H1 (cell line): ENCODE measurements at regions not wholly inside any gene's neighbourhood (a gene's known extent, or its start where the extent isn't known, plus 50 kb on each side); places are given as distances from the start of the nearest gene placed in this dataset.
A peak's percentile ranks its signal among the peaks of the same experiment; 100 is the strongest.

ENCODE experiments used
- CTCF ChIA-PET: fragments of 300-600 bp; sonication (Branson Sonifier 250); formaldehyde crosslinking; loops from one replicate; lab custom pipeline; 2021; ENCODE audit not compliant: partially characterized antibody; lab: Charles Lee
- POLR2A ChIA-PET: fragments of 300-600 bp; sonication (Branson Sonifier 250); formaldehyde crosslinking; loops from one replicate; lab custom pipeline; 2021; ENCODE audit warnings: inconsistent platforms; ENCODE audit not compliant: partially characterized antibody; lab: Charles Lee
- DNase-seq, 2 experiments: peaks; one replicate each; pipeline versions ENCODE4 v3.0.0 to v3.0.0-alpha.2; 2010 to 2022; ENCODE audit warnings: low spot score in 2 of 2, low read depth in 1 of 2, mixed read lengths in 1 of 2
- FAIRE-seq: peaks from 2 replicates; lab custom pipeline; 2011; peaks lifted over from hg19 to GRCh38; lab: Jason Lieb, UNC
- H2AFZ ChIP-seq: 2 replicates; pipeline ENCODE4 v1.8.1; 2012; ENCODE audit warnings: low read length, inconsistent platforms
- H2AK5ac ChIP-seq: 2 replicates; pipeline ENCODE4 v1.6.1; 2013; ENCODE audit warnings: low read depth, low read length
- H2BK120ac ChIP-seq: replicated peaks from 2 replicates; pipeline ENCODE3; 2013; ENCODE audit warnings: low read depth, low read length, inconsistent platforms
- H2BK12ac ChIP-seq: 2 replicates; pipeline ENCODE4 v1.6.1; 2013; ENCODE audit warnings: low read depth, low read length
- H2BK15ac ChIP-seq: 2 replicates; pipeline ENCODE4 v1.6.1; 2013; ENCODE audit warnings: low read length
- H2BK20ac ChIP-seq: 2 replicates; pipeline ENCODE4 v1.6.1; 2013; ENCODE audit warnings: low read length
- H2BK5ac ChIP-seq: 2 replicates; pipeline ENCODE4 v1.6.1; 2013; ENCODE audit warnings: low read depth, low read length
- H3K14ac ChIP-seq: 2 replicates; pipeline ENCODE4 v1.6.1; 2013; ENCODE audit warnings: inconsistent platforms; ENCODE audit not compliant: insufficient read length
- H3K18ac ChIP-seq: 2 replicates; pipeline ENCODE4 v1.6.1; 2013; ENCODE audit warnings: low read length; ENCODE audit errors: extremely low read depth
- H3K23ac ChIP-seq: 2 replicates; pipeline ENCODE4 v1.6.1; 2013; ENCODE audit warnings: inconsistent platforms; ENCODE audit not compliant: insufficient read length
- H3K23me2 ChIP-seq: 2 replicates; pipeline ENCODE4 v1.6.1; 2013; ENCODE audit warnings: low read depth, low read length
- H3K27ac ChIP-seq: 2 replicates; pipeline ENCODE4 v1.6.1; 2011; ENCODE audit warnings: low read depth, low read length, inconsistent platforms
- H3K27me3 ChIP-seq, 4 experiments: replicated peaks in 1 of 4; 1 replicate in 1 of 4; 2 replicates in 3 of 4; pipeline versions ENCODE4 v1.6.1 to v1.8.1; 2011 to 2013; ENCODE audit warnings: low read length in 3 of 4, mild to moderate bottlenecking in 3 of 4, inconsistent platforms in 2 of 4, mixed read lengths in 2 of 4, moderate library complexity in 1 of 4; ENCODE audit not compliant: control insufficient read depth in 3 of 4, insufficient read depth in 3 of 4; ENCODE audit errors: extremely low read depth in 1 of 4
- H3K36me3 ChIP-seq, 4 experiments: 2 replicates each; pipeline versions ENCODE4 v1.6.1 to v1.8.1; 2011 to 2013; ENCODE audit warnings: mild to moderate bottlenecking in 4 of 4, low read length in 3 of 4, moderate library complexity in 2 of 4, control low read depth in 1 of 4, inconsistent platforms in 1 of 4; ENCODE audit not compliant: insufficient read depth in 4 of 4, control insufficient read depth in 2 of 4
- H3K4ac ChIP-seq: replicated peaks from 2 replicates; pipeline ENCODE3; 2013; ENCODE audit warnings: low read length, low read depth, mixed read lengths, inconsistent platforms; ENCODE audit not compliant: insufficient read length
- H3K4me1 ChIP-seq, 4 experiments: replicated peaks in 1 of 4; 1 replicate in 1 of 4; 2 replicates in 3 of 4; pipeline versions ENCODE4 v1.6.1 to v1.8.1; 2011 to 2013; ENCODE audit warnings: low read length in 3 of 4, inconsistent platforms in 2 of 4, mixed read lengths in 1 of 4; ENCODE audit not compliant: insufficient read depth in 4 of 4, control insufficient read depth in 3 of 4
- H3K4me2 ChIP-seq, 2 experiments: 2 replicates each; pipeline versions ENCODE4 v1.6.1 to v1.8.1; 2011 to 2013; ENCODE audit warnings: low read depth in 2 of 2, low read length in 2 of 2, control low read depth in 1 of 2, inconsistent platforms in 1 of 2, mild to moderate bottlenecking in 1 of 2; ENCODE audit not compliant: insufficient read depth in 1 of 2
- H3K4me3 ChIP-seq, 4 experiments: fragments of 200-600, 300-600 bp in 1 of 4; sonication (generic), shearing (Covaris generic), sonication (Bioruptor Twin) in 1 of 4; 2 replicates each; pipeline versions ENCODE4 v1.5.1 to v1.8.1; 2011 to 2016; ENCODE audit warnings: low read length in 4 of 4, low read depth in 3 of 4, control low read depth in 2 of 4, inconsistent platforms in 2 of 4, mild to moderate bottlenecking in 2 of 4, mixed read lengths in 1 of 4, moderate library complexity in 1 of 4; ENCODE audit not compliant: insufficient read depth in 2 of 4; ENCODE audit errors: extremely low read depth in 1 of 4
- H3K56ac ChIP-seq: replicated peaks from 2 replicates; pipeline ENCODE3; 2013; ENCODE audit warnings: low read depth, mild to moderate bottlenecking, mixed read lengths, low read length, inconsistent platforms; ENCODE audit not compliant: insufficient read length
- H3K79me1 ChIP-seq: 2 replicates; pipeline ENCODE4 v1.6.1; 2013; ENCODE audit warnings: low read depth, low read length, control low read depth
- H3K79me2 ChIP-seq, 2 experiments: 2 replicates each; pipeline versions ENCODE4 v1.6.1 to v1.8.1; 2012 to 2013; ENCODE audit warnings: low read length in 2 of 2, mild to moderate bottlenecking in 2 of 2, inconsistent platforms in 1 of 2; ENCODE audit not compliant: insufficient read depth in 2 of 2, control insufficient read depth in 1 of 2
- H3K9ac ChIP-seq, 4 experiments: replicated peaks in 1 of 4; 1 replicate in 1 of 4; 2 replicates in 3 of 4; pipeline versions ENCODE4 v1.6.1 to v1.8.1; 2011 to 2013; ENCODE audit warnings: low read depth in 3 of 4, low read length in 3 of 4, control low read depth in 2 of 4, mild to moderate bottlenecking in 2 of 4, moderate library complexity in 2 of 4, inconsistent platforms in 1 of 4; ENCODE audit errors: extremely low read depth in 1 of 4
- H3K9me3 ChIP-seq, 2 experiments: 2 replicates each; pipeline versions ENCODE4 v1.6.1 to v1.8.1; 2012 to 2013; ENCODE audit warnings: mild to moderate bottlenecking in 2 of 2, moderate library complexity in 2 of 2, control low read depth in 1 of 2, inconsistent platforms in 1 of 2, low read depth in 1 of 2, low read length in 1 of 2, mixed read lengths in 1 of 2; ENCODE audit not compliant: insufficient read depth in 2 of 2
- H4K20me1 ChIP-seq, 2 experiments: replicated peaks in 1 of 2; 2 replicates each; pipeline versions ENCODE3 to v1.8.1; 2011 to 2013; ENCODE audit warnings: inconsistent platforms in 2 of 2, low read length in 2 of 2, mild to moderate bottlenecking in 1 of 2; ENCODE audit not compliant: insufficient read depth in 2 of 2, control insufficient read depth in 1 of 2
- H4K5ac ChIP-seq: 2 replicates; pipeline ENCODE4 v1.6.1; 2013; ENCODE audit warnings: low read length, low read depth, mixed read lengths, inconsistent platforms; ENCODE audit not compliant: insufficient read length
- H4K8ac ChIP-seq: 2 replicates; pipeline ENCODE4 v1.8.0; 2013; ENCODE audit warnings: mild to moderate bottlenecking, moderate library complexity, low read length, inconsistent platforms; ENCODE audit not compliant: insufficient read depth; ENCODE audit errors: extremely low read depth
- H4K91ac ChIP-seq: replicated peaks from 2 replicates; pipeline ENCODE3; 2013; ENCODE audit warnings: low read length, mixed read lengths, inconsistent platforms; ENCODE audit not compliant: insufficient read length
- ASH2L ChIP-seq: fragments of 200-600, 300-600 bp; sonication (generic); IDR thresholded peaks from one replicate; pipeline ENCODE4 v1.7.1; 2017; ENCODE audit warnings: low read length
- BCL11A ChIP-seq, 2 experiments: IDR thresholded peaks; one replicate each; pipeline ENCODE4 v1.6.1; 2011; ENCODE audit warnings: low read depth in 2 of 2, low read length in 2 of 2, mild to moderate bottlenecking in 2 of 2
- CBX5 ChIP-seq: fragments of 300-800, 300-1000 bp; sonication (generic); IDR thresholded peaks from 2 replicates; pipeline ENCODE4 v1.7.1; 2016; ENCODE audit warnings: antibody characterized with exemption, low read length, low read depth
- EZH2 ChIP-seq: fragments of 200-600 bp; sonication (generic); IDR thresholded peaks from 2 replicates; pipeline ENCODE4 v1.7.1; 2012; ENCODE audit warnings: low read depth, mild to moderate bottlenecking, moderate library complexity, low read length, inconsistent platforms; ENCODE audit not compliant: severe bottlenecking
- PHF8 ChIP-seq: fragments of 200-600 bp; sonication (generic); conservative IDR thresholded peaks from 2 replicates; pipeline ENCODE4 v1.7.1; 2012; ENCODE audit warnings: low read depth, mild to moderate bottlenecking, inconsistent platforms, low read length, moderate library complexity
- POLR2A ChIP-seq, 2 experiments: IDR thresholded peaks; 1 replicate in 1 of 2; 2 replicates in 1 of 2; pipeline ENCODE4 v1.6.1; 2011; ENCODE audit warnings: low read depth in 2 of 2, low read length in 2 of 2, mild to moderate bottlenecking in 2 of 2; ENCODE audit errors: control extremely low read depth in 1 of 2
- POU5F1 ChIP-seq: IDR thresholded peaks from 2 replicates; pipeline ENCODE4 v1.6.1; 2011; ENCODE audit warnings: low read depth, mild to moderate bottlenecking, low read length, moderate library complexity
- RNF2 ChIP-seq: fragments of 200-900, 300-1000 bp; sonication (generic); IDR thresholded peaks from 2 replicates; pipeline ENCODE4 v1.7.1; 2016; ENCODE audit warnings: borderline replicate concordance, low read depth, mild to moderate bottlenecking, antibody characterized with exemption, low read length; ENCODE audit not compliant: poor library complexity, severe bottlenecking; ENCODE audit errors: missing control alignments
- SUZ12 ChIP-seq: fragments of 200-600 bp; sonication (generic); IDR thresholded peaks from 2 replicates; pipeline ENCODE4 v1.6.1; 2012; ENCODE audit warnings: mild to moderate bottlenecking, inconsistent platforms, low read length, moderate library complexity, mixed read lengths
- TAF7 ChIP-seq: optimal IDR thresholded peaks from 2 replicates; pipeline ENCODE3; 2011; ENCODE audit warnings: low read depth, mild to moderate bottlenecking, inconsistent platforms, low read length, moderate library complexity, borderline replicate concordance
- WGBS, 2 experiments: shearing (Covaris generic) in 1 of 2; methylation state at CpG; one replicate each; pipeline versions ENCODE4 v1.1.6 to v1.1.7; 2013 to 2015; ENCODE audit warnings: low lambda C conversion rate in 2 of 2, mixed read lengths in 2 of 2, inconsistent platforms in 1 of 2, low coverage in 1 of 2, missing lambda C conversion rate in 1 of 2; ENCODE audit not compliant: insufficient replicate concordance in 2 of 2, insufficient coverage in 1 of 2, insufficient read length in 1 of 2; ENCODE audit errors: extremely low coverage in 1 of 2, missing lambda C conversion rate in 1 of 2; 5-methylcytosine and 5-hydroxymethylcytosine counted together
- TF ChIP-seq, protein P1 (sequence below), 3 experiments: IDR thresholded peaks; 1 replicate in 2 of 3; 2 replicates in 1 of 3; pipeline versions ENCODE4 v1.5.1 to v1.6.1; 2011; ENCODE audit warnings: low read length in 3 of 3, mild to moderate bottlenecking in 3 of 3, inconsistent platforms in 2 of 3, low read depth in 1 of 3, moderate library complexity in 1 of 3; ENCODE audit not compliant: insufficient read depth in 1 of 3; ENCODE audit errors: control extremely low read depth in 1 of 3

DNA sequence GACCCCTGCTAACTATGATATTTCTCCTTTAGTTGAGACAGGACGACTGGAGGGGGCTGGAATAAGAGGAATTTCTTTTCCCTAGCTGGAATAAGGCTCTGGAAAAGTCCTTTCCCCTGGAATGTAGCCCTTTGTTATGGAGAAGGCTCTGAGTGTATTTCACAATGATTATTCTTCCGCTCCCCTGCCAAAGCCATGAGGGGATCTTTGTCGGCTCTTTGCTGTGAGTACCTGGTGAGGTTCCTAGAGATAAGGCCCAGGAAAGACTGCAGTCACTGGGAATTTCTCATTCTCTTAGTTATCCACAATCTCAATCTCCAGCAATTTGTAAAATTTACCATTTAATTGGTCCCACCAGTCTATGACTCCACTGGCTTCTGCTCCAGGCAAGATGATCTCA lies 340.2 kb upstream of the HNRNPA3 start:
- CTCF ChIA-PET: interaction anchor here (1.6 to 2.0 kb wide), 3 partner anchors 13 to 21 kb away, joined by 5 to 6 read pairs (median 5); no protein-coding TSS in a partner anchor
- TF ChIP-seq POLR2A (IDR thresholded peaks at IDR 0.05; ENCODE audit: control extremely low read depth in 1 of 2, low read depth in 2 of 2, low read length in 2 of 2): no peak
- no peak for TF ChIP-seq ASH2L
- no peak for TF ChIP-seq EZH2
- peak; percentile 77; the same call in 1 of the 2 replicates for TF ChIP-seq POU5F1
- TF ChIP-seq, protein P1, sequence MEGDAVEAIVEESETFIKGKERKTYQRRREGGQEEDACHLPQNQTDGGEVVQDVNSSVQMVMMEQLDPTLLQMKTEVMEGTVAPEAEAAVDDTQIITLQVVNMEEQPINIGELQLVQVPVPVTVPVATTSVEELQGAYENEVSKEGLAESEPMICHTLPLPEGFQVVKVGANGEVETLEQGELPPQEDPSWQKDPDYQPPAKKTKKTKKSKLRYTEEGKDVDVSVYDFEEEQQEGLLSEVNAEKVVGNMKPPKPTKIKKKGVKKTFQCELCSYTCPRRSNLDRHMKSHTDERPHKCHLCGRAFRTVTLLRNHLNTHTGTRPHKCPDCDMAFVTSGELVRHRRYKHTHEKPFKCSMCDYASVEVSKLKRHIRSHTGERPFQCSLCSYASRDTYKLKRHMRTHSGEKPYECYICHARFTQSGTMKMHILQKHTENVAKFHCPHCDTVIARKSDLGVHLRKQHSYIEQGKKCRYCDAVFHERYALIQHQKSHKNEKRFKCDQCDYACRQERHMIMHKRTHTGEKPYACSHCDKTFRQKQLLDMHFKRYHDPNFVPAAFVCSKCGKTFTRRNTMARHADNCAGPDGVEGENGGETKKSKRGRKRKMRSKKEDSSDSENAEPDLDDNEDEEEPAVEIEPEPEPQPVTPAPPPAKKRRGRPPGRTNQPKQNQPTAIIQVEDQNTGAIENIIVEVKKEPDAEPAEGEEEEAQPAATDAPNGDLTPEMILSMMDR (IDR thresholded peaks at IDR 0.05; ENCODE audit: control extremely low read depth in 1 of 3, insufficient read depth in 1 of 3, low read depth in 1 of 3, low read length in 3 of 3): no peak
- no peak for TF ChIP-seq CBX5
- TF ChIP-seq PHF8: no peak
- TF ChIP-seq BCL11A (IDR thresholded peaks at IDR 0.05; ENCODE audit: low read depth in 2 of 2, low read length in 2 of 2): no peak
- TF ChIP-seq SUZ12: no peak
- no peak for TF ChIP-seq TAF7
- no peak for TF ChIP-seq RNF2

More for the DNA sequence above, 340.2 kb upstream of the HNRNPA3 start:
- H2BK20ac ChIP-seq: no peak overlapping the region
- DNase-seq (peak in 1 of 2 experiments; percentile 31), FAIRE-seq (peak; percentile 91)
- no peak overlapping the region for H2BK12ac ChIP-seq
- H4K91ac ChIP-seq: no peak overlapping the region
- H3K27me3 ChIP-seq: no peaks in the 10 kb centered on the region
- H2BK15ac ChIP-seq: no peak overlapping the region
- no peaks in the 10 kb centered on the region for H3K23me2 ChIP-seq
- no peak overlapping the region for H3K14ac ChIP-seq
- H3K4me2 ChIP-seq: peak overlapping the region in 1 of 2 experiments; percentile 34; a peak in 2 of 4 replicates
- WGBS, 2 experiments: 29% methylated on average over 3 of the region's 3 CpGs; no CpG with 5 or more reads in 1 of the 2 experiments
- no peak overlapping the region for H2AFZ ChIP-seq
- no peaks in the 10 kb centered on the region for H4K20me1 ChIP-seq
- no peak overlapping the region; a peak in 1 of 7 replicates for H3K9ac ChIP-seq
- no peak overlapping the region for H3K4me3 ChIP-seq
- H3K36me3 ChIP-seq: no peaks in the 10 kb centered on the region; a peak in 1 of 8 replicates
- H3K79me1 ChIP-seq: no peaks in the 10 kb centered on the region
- H3K4ac ChIP-seq: no peak overlapping the region
- 0 out of 2 replicates have a peak overlapping the region, but pooled peaks have one; percentile 38 for H2BK5ac ChIP-seq
- POLR2A ChIA-PET: no interaction called here
- H4K8ac ChIP-seq: no peak overlapping the region
- peaks cover 4 to 8% of the 10 kb centered on the region in 2 experiments; a peak in 3 of 4 replicates for H3K9me3 ChIP-seq
- H3K56ac ChIP-seq: no peak overlapping the region
- H3K18ac ChIP-seq: peak overlapping the region; percentile 51; the same call in 1 of the 2 replicates
- no peak overlapping the region for H4K5ac ChIP-seq
- H3K79me2 ChIP-seq: no peaks in the 10 kb centered on the region
- no peak overlapping the region for H3K23ac ChIP-seq
- no peak overlapping the region for H2BK120ac ChIP-seq
- peaks cover 0 to 2% (median 1%) of the 10 kb centered on the region in 4 experiments; a peak in 2 of 7 replicates for H3K4me1 ChIP-seq
- no peak overlapping the region; the same call in 1 of the 2 replicates for H3K27ac ChIP-seq
- H2AK5ac ChIP-seq: no peak overlapping the region
